ENCODE measurements at regions not wholly inside any gene's neighbourhood (a gene's known extent, or its start where the extent isn't known, plus 50 kb on each side); places are given as distances from the start of the nearest gene placed in this dataset.

- Mint-ChIP-seq H3K9me3 (peaks cover 3 to 4% of the 10 kb centered on the region in 2 donors), H3K27me3 (no peaks in the 10 kb centered on the region), H3K4me3 (no peak overlapping the region), H3K4me1 (no peaks in the 10 kb centered on the region), H3K27ac (no peak overlapping the region), H3K36me3 (no peaks in the 10 kb centered on the region)
- DNase-seq (no peak), ATAC-seq (replicated peaks) (no peak)
Observed at GRCh38 chr3:98972155-98972554, 70.7 kb upstream of the DCBLD2 start.

- no peak overlapping the region for H3K27ac Mint-ChIP-seq
- no peak for ATAC-seq (replicated peaks)
Observed at GRCh38 chr3:98971169-98971681, 69.7 kb upstream of the DCBLD2 start.

GRCh38 chr3:98969295-98969694 is 67.8 kb upstream of the DCBLD2 start:
- H3K27ac Mint-ChIP-seq = no peak overlapping the region
- ATAC-seq (replicated peaks) (no peak), DNase-seq (no peak)
- H3K9me3 Mint-ChIP-seq = peaks cover 3 to 4% of the 10 kb centered on the region in 2 donors
- H3K27me3 Mint-ChIP-seq = no peaks in the 10 kb centered on the region
- H3K36me3 Mint-ChIP-seq = no peaks in the 10 kb centered on the region
- no peaks in the 10 kb centered on the region for H3K4me1 Mint-ChIP-seq
- H3K4me3 Mint-ChIP-seq = no peak overlapping the region

More at GRCh38 chr3:98971169-98971681, 69.7 kb upstream of the DCBLD2 start:
- no peaks in the 10 kb centered on the region for H3K36me3 Mint-ChIP-seq
- H3K27me3 Mint-ChIP-seq = no peaks in the 10 kb centered on the region
- H3K4me3 Mint-ChIP-seq = no peak overlapping the region
- peaks cover 3 to 4% of the 10 kb centered on the region in 2 donors for H3K9me3 Mint-ChIP-seq
- H3K4me1 Mint-ChIP-seq = no peaks in the 10 kb centered on the region
- no peak for DNase-seq

- ATAC-seq (replicated peaks) (no peak), DNase-seq (no peak)
- peaks cover 3 to 4% of the 10 kb centered on the region in 2 donors for H3K9me3 Mint-ChIP-seq
- H3K27ac Mint-ChIP-seq = no peak overlapping the region
- no peak overlapping the region for H3K4me3 Mint-ChIP-seq
- no peaks in the 10 kb centered on the region for H3K4me1 Mint-ChIP-seq
- no peaks in the 10 kb centered on the region for H3K36me3 Mint-ChIP-seq
- no peaks in the 10 kb centered on the region for H3K27me3 Mint-ChIP-seq
Observed at GRCh38 chr3:98968824-98969223, 67.3 kb upstream of the DCBLD2 start.

GRCh38 chr3:98968347-98968746 is 66.9 kb upstream of the DCBLD2 start:
- DNase-seq (no peak), ATAC-seq (replicated peaks) (no peak)
- no peak overlapping the region for H3K4me3 Mint-ChIP-seq
- H3K27me3 Mint-ChIP-seq = no peaks in the 10 kb centered on the region
- H3K36me3 Mint-ChIP-seq = no peaks in the 10 kb centered on the region
- peaks cover 3 to 4% of the 10 kb centered on the region in 2 donors for H3K9me3 Mint-ChIP-seq
- H3K4me1 Mint-ChIP-seq = no peaks in the 10 kb centered on the region
- no peak overlapping the region for H3K27ac Mint-ChIP-seq

GRCh38 chr3:98967758-98968157 is 66.3 kb upstream of the DCBLD2 start:
- H3K27ac Mint-ChIP-seq = no peak overlapping the region
- no peaks in the 10 kb centered on the region for H3K36me3 Mint-ChIP-seq
- DNase-seq = no peak
- peaks cover 1% of the 10 kb centered on the region in 2 donors for H3K9me3 Mint-ChIP-seq
- H3K4me3 Mint-ChIP-seq = no peak overlapping the region
- no peaks in the 10 kb centered on the region for H3K4me1 Mint-ChIP-seq
- no peak for ATAC-seq (replicated peaks)
- no peaks in the 10 kb centered on the region for H3K27me3 Mint-ChIP-seq

GRCh38 chr3:98966862-98967546 is 65.5 kb upstream of the DCBLD2 start:
- ATAC-seq (replicated peaks) (no peak), DNase-seq (no peak)
- H3K4me3 Mint-ChIP-seq = no peak overlapping the region
- no peaks in the 10 kb centered on the region for H3K4me1 Mint-ChIP-seq
- H3K27me3 Mint-ChIP-seq = no peaks in the 10 kb centered on the region
- H3K9me3 Mint-ChIP-seq = no peaks in the 10 kb centered on the region
- H3K27ac Mint-ChIP-seq = no peak overlapping the region
- H3K36me3 Mint-ChIP-seq = no peaks in the 10 kb centered on the region

- no peak for DNase-seq
- no peaks in the 10 kb centered on the region for H3K27me3 Mint-ChIP-seq
- no peak for ATAC-seq (replicated peaks)
- H3K4me1 Mint-ChIP-seq = no peaks in the 10 kb centered on the region
- H3K4me3 Mint-ChIP-seq = no peak overlapping the region
- no peak overlapping the region for H3K27ac Mint-ChIP-seq
- no peaks in the 10 kb centered on the region for H3K36me3 Mint-ChIP-seq
- no peaks in the 10 kb centered on the region for H3K9me3 Mint-ChIP-seq
Observed at GRCh38 chr3:98966434-98966833, 64.9 kb upstream of the DCBLD2 start.

- no peaks in the 10 kb centered on the region for H3K4me1 Mint-ChIP-seq
- no peak for DNase-seq
- H3K4me3 Mint-ChIP-seq = no peak overlapping the region
- H3K27ac Mint-ChIP-seq = no peak overlapping the region
- ATAC-seq (replicated peaks) = no peak
- H3K9me3 Mint-ChIP-seq = no peaks in the 10 kb centered on the region
- H3K36me3 Mint-ChIP-seq = no peaks in the 10 kb centered on the region
- H3K27me3 Mint-ChIP-seq = no peaks in the 10 kb centered on the region
Observed at GRCh38 chr3:98964784-98965183, 63.3 kb upstream of the DCBLD2 start.

GRCh38 chr3:98963546-98963945 is 62.1 kb upstream of the DCBLD2 start:
- H3K27me3 Mint-ChIP-seq = no peaks in the 10 kb centered on the region
- H3K36me3 Mint-ChIP-seq = no peaks in the 10 kb centered on the region
- H3K27ac Mint-ChIP-seq = no peak overlapping the region
- H3K4me1 Mint-ChIP-seq = no peaks in the 10 kb centered on the region
- no peak overlapping the region for H3K4me3 Mint-ChIP-seq
- no peaks in the 10 kb centered on the region for H3K9me3 Mint-ChIP-seq
- ATAC-seq (replicated peaks) (no peak), DNase-seq (no peak)

GRCh38 chr3:98962951-98963350 is 61.5 kb upstream of the DCBLD2 start:
- no peaks in the 10 kb centered on the region for H3K4me1 Mint-ChIP-seq
- no peak for DNase-seq
- H3K9me3 Mint-ChIP-seq = no peaks in the 10 kb centered on the region
- no peak overlapping the region for H3K27ac Mint-ChIP-seq
- ATAC-seq (replicated peaks) = no peak
- H3K4me3 Mint-ChIP-seq = no peak overlapping the region
- H3K36me3 Mint-ChIP-seq = no peaks in the 10 kb centered on the region
- H3K27me3 Mint-ChIP-seq = no peaks in the 10 kb centered on the region

- Mint-ChIP-seq H3K9me3 (no peaks in the 10 kb centered on the region), H3K27me3 (no peaks in the 10 kb centered on the region), H3K36me3 (no peaks in the 10 kb centered on the region), H3K4me3 (no peak overlapping the region), H3K4me1 (no peaks in the 10 kb centered on the region), H3K27ac (no peak overlapping the region)
- no peak for DNase-seq
- ATAC-seq (replicated peaks) = no peak
Observed at GRCh38 chr3:98962189-98962930, 60.9 kb upstream of the DCBLD2 start.

GRCh38 chr3:98961161-98962155 is 60.0 kb upstream of the DCBLD2 start:
- Mint-ChIP-seq H3K27me3 (no peaks in the 10 kb centered on the region), H3K36me3 (no peaks in the 10 kb centered on the region), H3K4me1 (no peaks in the 10 kb centered on the region), H3K9me3 (no peaks in the 10 kb centered on the region), H3K27ac (no peak overlapping the region), H3K4me3 (no peak overlapping the region)
- ATAC-seq (replicated peaks) (no peak), DNase-seq (no peak)

- Mint-ChIP-seq H3K4me1 (no peaks in the 10 kb centered on the region), H3K27ac (no peak overlapping the region), H3K36me3 (no peaks in the 10 kb centered on the region), H3K9me3 (no peaks in the 10 kb centered on the region), H3K27me3 (peaks cover 5 to 12% of the 10 kb centered on the region in 2 donors), H3K4me3 (no peak overlapping the region)
- DNase-seq (no peak), ATAC-seq (replicated peaks) (no peak)
Observed at GRCh38 chr3:98957681-98958080, 56.2 kb upstream of the DCBLD2 start.

Data from stimulated activated naive B cell treated with anti-CD40 and anti-IgM and Interleukin-4, amounts not matched to agents 10 μg/mL and 1 μg/mL and 100 μg/mL, for 72 hours (primary cell).